DND-41 (cell line): ENCODE measurements at regions not wholly inside any gene's neighbourhood (a gene's known extent, or its start where the extent isn't known, plus 50 kb on each side); places are given as distances from the start of the nearest gene placed in this dataset.
"Not testable (repeated sequence)": the region's sequence is repeated elsewhere in the genome, so short reads cannot be mapped to it uniquely, and the experiment has no call there.

ENCODE experiments used
- ATAC-seq: fragments of 200-7000 bp; cut with Tn5 transposase; 3 replicates; pipeline ENCODE4 v1.9.1; 2021; ENCODE audit warnings: low read depth; ENCODE audit not compliant: insufficient read depth
- DNase-seq: peaks from one replicate; pipeline ENCODE4 v3.0.0-alpha.2; 2020
- H2AFZ ChIP-seq: 2 replicates; pipeline ENCODE4 v1.6.0; 2012; ENCODE audit warnings: low read depth, low read length
- H3K27ac ChIP-seq: 2 replicates; pipeline ENCODE4 v1.5.1; 2012; ENCODE audit warnings: low read length, inconsistent platforms
- H3K27me3 ChIP-seq: fragments of 200-600 bp; sonication (generic); 2 replicates; pipeline ENCODE4 v1.6.0; 2012; ENCODE audit warnings: low read length, mild to moderate bottlenecking, inconsistent platforms; ENCODE audit not compliant: insufficient read depth, poor library complexity
- H3K36me3 ChIP-seq: 2 replicates; pipeline ENCODE4 v1.5.1; 2012; ENCODE audit warnings: low read length, inconsistent platforms; ENCODE audit not compliant: insufficient read depth
- H3K4me1 ChIP-seq: 2 replicates; pipeline ENCODE4 v1.5.1; 2012; ENCODE audit warnings: mild to moderate bottlenecking, low read length; ENCODE audit not compliant: insufficient read depth
- H3K4me2 ChIP-seq: 2 replicates; pipeline ENCODE4 v1.6.0; 2012; ENCODE audit warnings: mild to moderate bottlenecking, moderate library complexity, low read length, inconsistent platforms; ENCODE audit not compliant: insufficient read depth
- H3K4me3 ChIP-seq, 2 experiments: fragments of 200-600 bp in 1 of 2; shearing (Covaris generic) in 1 of 2; 2 replicates each; pipeline ENCODE4 v1.5.1; 2012 to 2016; ENCODE audit warnings: inconsistent platforms in 2 of 2, low read length in 2 of 2, mild to moderate bottlenecking in 2 of 2, low read depth in 1 of 2, moderate library complexity in 1 of 2
- H3K79me2 ChIP-seq: 2 replicates; pipeline ENCODE4 v1.6.0; 2012; ENCODE audit warnings: low read length, inconsistent platforms; ENCODE audit not compliant: insufficient read depth
- H3K9ac ChIP-seq: 2 replicates; pipeline ENCODE4 v1.6.0; 2012; ENCODE audit warnings: low read depth, mild to moderate bottlenecking, inconsistent platforms, low read length, moderate library complexity
- H3K9me3 ChIP-seq: 2 replicates; pipeline ENCODE4 v1.5.1; 2012; ENCODE audit warnings: low read length, moderate library complexity, mild to moderate bottlenecking, inconsistent platforms; ENCODE audit not compliant: insufficient read depth, severe bottlenecking
- H4K20me1 ChIP-seq: 2 replicates; pipeline ENCODE4 v1.6.0; 2012; ENCODE audit warnings: low read length; ENCODE audit not compliant: insufficient read depth
- EZH2 ChIP-seq: IDR thresholded peaks from 3 replicates; pipeline ENCODE4 v1.6.1; 2012; ENCODE audit warnings: borderline replicate concordance, low read depth, mild to moderate bottlenecking, moderate library complexity, low read length, inconsistent platforms; ENCODE audit not compliant: severe bottlenecking
- TF ChIP-seq, protein P1 (sequence below): IDR thresholded peaks from 2 replicates; pipeline ENCODE4 v1.5.1; 2012; ENCODE audit warnings: borderline replicate concordance, low read length, moderate library complexity, mild to moderate bottlenecking; ENCODE audit not compliant: poor library complexity, severe bottlenecking; ENCODE audit errors: extremely low read depth

DNA sequence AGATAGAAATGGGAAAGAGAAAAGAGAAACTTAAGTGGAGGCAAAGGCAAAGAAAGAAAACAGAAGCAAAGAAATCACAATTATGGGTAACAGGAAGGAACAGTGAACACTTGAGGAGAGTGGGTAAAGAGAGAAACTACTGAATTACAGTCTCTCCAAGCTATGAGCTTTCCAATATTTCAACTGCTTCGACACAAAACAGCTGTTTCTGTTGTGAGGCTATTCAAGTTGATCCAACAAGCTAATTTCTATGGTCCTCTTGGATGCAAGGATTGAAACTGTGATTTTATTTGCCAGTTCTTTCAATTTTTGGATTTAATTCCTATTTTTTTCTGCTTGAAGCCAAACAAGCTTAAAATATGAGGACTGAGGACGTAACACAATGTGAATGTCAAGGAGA, 80.5 kb upstream of the ADGRA3 start:
- Histone ChIP-seq H3K36me3 (no peaks in the 10 kb centered on the region), H3K4me1 (no peaks in the 10 kb centered on the region), H3K27me3 (no peaks in the 10 kb centered on the region), H3K9ac (no peak overlapping the region), H3K9me3 (no peaks in the 10 kb centered on the region), H4K20me1 (no peaks in the 10 kb centered on the region), H3K79me2 (no peaks in the 10 kb centered on the region), H2AFZ (no peak overlapping the region), H3K4me3 (no peak overlapping the region), H3K4me2 (no peak overlapping the region), H3K27ac (no peak overlapping the region)
- DNase-seq (no peak), ATAC-seq (no peak)
- TF ChIP-seq, protein P1, sequence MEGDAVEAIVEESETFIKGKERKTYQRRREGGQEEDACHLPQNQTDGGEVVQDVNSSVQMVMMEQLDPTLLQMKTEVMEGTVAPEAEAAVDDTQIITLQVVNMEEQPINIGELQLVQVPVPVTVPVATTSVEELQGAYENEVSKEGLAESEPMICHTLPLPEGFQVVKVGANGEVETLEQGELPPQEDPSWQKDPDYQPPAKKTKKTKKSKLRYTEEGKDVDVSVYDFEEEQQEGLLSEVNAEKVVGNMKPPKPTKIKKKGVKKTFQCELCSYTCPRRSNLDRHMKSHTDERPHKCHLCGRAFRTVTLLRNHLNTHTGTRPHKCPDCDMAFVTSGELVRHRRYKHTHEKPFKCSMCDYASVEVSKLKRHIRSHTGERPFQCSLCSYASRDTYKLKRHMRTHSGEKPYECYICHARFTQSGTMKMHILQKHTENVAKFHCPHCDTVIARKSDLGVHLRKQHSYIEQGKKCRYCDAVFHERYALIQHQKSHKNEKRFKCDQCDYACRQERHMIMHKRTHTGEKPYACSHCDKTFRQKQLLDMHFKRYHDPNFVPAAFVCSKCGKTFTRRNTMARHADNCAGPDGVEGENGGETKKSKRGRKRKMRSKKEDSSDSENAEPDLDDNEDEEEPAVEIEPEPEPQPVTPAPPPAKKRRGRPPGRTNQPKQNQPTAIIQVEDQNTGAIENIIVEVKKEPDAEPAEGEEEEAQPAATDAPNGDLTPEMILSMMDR, result no peak
- TF ChIP-seq EZH2, result no peak

DNA sequence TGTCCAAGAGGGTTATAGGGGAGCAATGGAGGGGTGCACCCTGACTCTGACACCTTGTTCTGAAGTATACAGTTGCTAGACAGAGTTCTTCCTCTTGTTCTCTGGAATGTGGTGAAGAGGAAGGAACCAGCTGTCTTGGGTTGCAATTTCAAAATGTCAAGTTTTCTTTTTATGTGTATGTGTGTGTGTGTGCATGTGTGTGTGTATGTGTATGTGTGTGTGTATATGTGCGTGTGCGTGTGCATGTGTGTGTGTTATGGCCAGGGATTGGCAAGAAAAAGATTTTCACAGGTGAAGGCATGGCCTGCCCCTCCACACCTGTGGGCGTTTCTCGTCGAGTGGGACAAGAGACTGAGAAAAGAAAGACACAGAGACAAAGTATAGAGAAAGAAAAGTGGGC, 81.6 kb upstream of the ADGRA3 start:
- TF ChIP-seq, protein P1, result no peak
- no peak for TF ChIP-seq EZH2
- H3K9ac ChIP-seq, result no peak overlapping the region
- H3K9me3 ChIP-seq, result no peaks in the 10 kb centered on the region
- ATAC-seq, result no peak
- no peaks in the 10 kb centered on the region for H3K79me2 ChIP-seq
- DNase-seq, result no peak
- H3K4me2 ChIP-seq, result no peak overlapping the region
- no peak overlapping the region for H2AFZ ChIP-seq
- H3K27me3 ChIP-seq, result no peaks in the 10 kb centered on the region
- H3K36me3 ChIP-seq, result no peaks in the 10 kb centered on the region
- H3K27ac ChIP-seq, result no peak overlapping the region
- no peak overlapping the region for H3K4me3 ChIP-seq
- H3K4me1 ChIP-seq, result no peaks in the 10 kb centered on the region
- H4K20me1 ChIP-seq, result no peaks in the 10 kb centered on the region

DNA sequence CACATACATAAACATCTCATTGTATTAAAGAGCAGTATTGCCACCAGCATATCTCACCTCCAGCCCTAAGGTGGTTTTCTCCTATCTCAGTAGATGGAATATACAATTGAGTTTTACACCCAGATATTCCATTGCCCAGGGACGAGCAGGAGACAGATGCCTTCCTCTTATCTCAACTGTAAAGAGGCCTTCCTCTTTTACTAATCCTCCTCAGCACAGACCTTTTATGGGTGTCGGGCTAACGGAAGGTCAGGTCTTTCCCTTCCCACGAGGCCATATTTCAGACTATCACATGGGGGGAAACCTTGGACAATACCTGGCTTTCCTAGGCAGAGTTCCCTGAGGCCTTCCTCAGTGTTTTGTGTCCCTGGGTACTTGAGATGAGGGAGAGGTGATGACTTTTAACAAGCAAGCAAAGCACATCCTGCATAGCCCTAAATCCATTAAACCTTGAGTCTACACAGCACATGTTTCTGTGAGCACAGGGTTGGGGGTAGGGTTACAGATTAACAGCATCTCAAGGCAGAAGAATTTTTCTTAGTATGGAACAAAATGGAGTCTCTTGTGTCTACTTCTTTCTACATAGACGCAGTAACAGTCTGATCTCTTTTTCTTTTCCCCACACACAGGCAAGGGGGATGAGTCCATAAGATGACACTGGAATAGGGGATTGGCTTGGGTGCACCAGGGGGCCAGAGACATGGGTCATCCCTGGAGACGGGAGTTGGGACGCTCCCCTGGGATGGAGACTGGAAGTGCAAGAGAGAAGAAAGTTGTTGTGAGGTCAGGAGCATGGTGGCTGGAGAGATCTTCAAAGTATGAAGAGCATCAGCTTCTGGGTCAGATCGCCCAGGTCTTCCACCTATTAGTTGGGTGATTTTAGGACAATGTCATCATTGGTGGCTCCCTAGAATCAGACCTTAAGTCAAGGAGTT, 82.5 kb upstream of the ADGRA3 start:
- H3K27me3 ChIP-seq, H3K4me3 ChIP-seq, ATAC-seq, H3K79me2 ChIP-seq, H2AFZ ChIP-seq, H3K36me3 ChIP-seq, H3K4me2 ChIP-seq, H4K20me1 ChIP-seq, H3K9me3 ChIP-seq, DNase-seq, H3K9ac ChIP-seq, H3K27ac ChIP-seq, H3K4me1 ChIP-seq: not testable (repeated sequence)

DNA sequence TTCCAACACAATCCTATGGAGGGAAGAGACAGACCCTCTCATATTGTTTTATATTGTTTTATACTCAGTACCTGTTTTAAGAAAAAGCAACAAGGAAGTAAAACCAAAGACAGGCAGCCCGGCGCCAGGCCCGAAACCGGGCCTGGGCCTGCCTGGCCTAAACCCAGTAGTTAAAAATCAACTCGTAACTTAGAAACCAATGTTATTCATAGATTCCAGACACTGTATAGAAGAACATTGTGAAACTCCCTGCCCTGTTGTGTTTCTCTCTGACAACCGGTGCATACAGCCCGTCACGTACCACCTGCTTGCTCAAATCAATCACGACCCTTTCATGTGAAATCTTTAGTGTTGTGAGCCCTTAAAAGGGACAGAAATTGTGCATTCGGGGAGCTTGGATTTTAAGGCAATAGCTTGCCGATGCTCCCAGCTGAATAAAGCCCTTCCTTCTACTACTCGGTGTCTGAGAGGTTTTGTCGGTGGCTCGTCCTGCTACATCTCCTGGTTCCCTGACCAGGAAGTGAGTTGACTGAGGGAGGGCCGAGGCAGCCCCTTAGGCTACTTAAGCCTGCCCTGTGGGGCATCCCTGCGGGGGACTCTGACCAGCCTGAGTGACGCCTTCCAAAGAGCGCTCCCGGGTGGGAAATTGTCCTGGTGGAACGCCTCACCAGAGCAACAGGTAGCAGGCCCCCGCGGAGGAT, 83.5 kb upstream of the ADGRA3 start:
- H3K9me3 ChIP-seq, H3K4me2 ChIP-seq, H2AFZ ChIP-seq, H3K9ac ChIP-seq, H4K20me1 ChIP-seq, H3K79me2 ChIP-seq, H3K4me3 ChIP-seq, ATAC-seq, DNase-seq, H3K27ac ChIP-seq, H3K27me3 ChIP-seq, H3K4me1 ChIP-seq, H3K36me3 ChIP-seq: not testable (repeated sequence)

DNA sequence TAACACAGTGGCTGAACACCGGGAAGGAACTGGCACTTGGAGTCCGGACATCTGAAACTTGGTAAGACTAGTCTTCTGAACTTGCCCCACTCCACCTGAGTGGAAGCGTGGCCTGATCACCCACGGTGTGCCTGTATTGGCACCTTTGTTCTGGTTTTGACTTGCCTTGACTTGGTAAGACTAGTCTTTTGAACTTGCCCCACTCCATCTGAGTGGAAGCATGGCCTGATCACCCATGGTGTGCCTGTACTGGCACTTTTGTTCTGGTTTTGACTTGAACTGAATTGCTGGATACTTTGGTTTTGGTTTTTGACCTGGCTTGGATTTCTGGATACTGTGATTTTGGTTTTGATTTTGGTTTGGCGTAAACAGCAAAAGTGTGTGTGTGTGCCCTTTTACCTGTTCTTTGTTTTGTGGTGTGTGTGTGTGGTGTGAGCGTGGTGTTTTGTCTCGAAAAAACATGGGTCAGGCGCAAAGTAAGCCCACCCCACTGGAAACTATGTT, 84.1 kb upstream of the ADGRA3 start:
- ATAC-seq, H2AFZ ChIP-seq, H3K79me2 ChIP-seq, H3K4me1 ChIP-seq, DNase-seq, H3K4me3 ChIP-seq, H3K9me3 ChIP-seq, H3K27ac ChIP-seq, H3K9ac ChIP-seq, H3K4me2 ChIP-seq, H3K27me3 ChIP-seq, H4K20me1 ChIP-seq, H3K36me3 ChIP-seq: not testable (repeated sequence)

DNA sequence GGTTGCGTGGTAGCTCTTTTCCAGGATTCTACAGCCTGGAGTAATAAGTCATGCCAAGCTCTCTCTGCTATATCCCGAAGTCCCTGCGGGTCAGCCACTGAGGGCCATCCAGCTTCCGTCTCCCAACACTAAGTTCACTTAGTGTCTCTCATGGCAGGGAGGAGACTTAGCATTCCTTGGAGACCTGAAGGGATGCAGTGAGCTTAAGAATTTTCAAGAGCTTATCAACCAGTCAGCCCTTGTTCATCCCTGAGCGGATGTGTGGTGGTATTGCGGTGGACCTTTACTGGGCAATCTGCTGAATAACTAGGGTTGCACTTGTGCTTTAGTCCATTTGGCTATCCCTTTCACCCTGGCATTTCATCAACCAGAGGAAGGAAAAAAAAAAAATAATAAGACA, 85.8 kb upstream of the ADGRA3 start:
- not testable (repeated sequence) for H3K27me3 ChIP-seq, H3K4me1 ChIP-seq, H3K79me2 ChIP-seq, H3K9ac ChIP-seq, H3K4me2 ChIP-seq, H2AFZ ChIP-seq, ATAC-seq, DNase-seq, H3K9me3 ChIP-seq, H4K20me1 ChIP-seq, H3K27ac ChIP-seq, H3K36me3 ChIP-seq, H3K4me3 ChIP-seq
